ENCODE measurements at regions not wholly inside any gene's neighbourhood (a gene's known extent, or its start where the extent isn't known, plus 50 kb on each side); places are given as distances from the start of the nearest gene placed in this dataset.

DNA sequence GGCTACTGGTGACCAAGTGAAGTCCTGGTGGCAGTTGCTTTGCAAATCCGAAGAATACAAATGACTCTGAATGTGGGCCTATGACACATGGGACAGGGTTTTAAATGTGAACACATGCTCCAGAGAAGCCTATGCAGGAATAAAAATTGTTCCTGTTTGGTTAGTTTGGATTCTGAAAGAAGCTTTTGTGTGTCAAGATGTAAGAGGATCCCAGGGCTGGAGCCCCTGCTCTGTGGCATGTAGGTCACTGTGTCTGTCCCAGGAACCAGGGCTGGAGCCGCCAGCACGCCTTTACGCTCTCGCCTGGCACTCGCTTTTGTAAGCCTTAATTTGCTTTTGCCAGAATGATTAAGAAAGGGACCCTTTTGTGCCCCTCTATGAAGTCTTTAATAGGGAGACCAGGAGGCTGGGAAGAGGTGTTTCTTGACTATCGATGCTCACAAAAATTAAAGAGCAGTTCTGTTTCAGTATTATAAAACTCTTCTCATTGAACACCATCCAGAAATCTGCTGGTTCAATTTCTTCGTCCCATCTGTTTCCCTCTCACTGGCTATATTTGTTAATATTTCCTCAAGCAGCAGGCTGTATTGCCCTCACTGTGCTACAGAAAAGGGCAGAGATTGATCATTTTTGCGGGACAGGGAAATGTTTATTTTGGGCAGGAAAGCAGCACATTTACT is 532.7 kb upstream of the POU3F3 start:
- Histone ChIP-seq H3K9me3 (ENCODE audit: insufficient read depth, low read length) (no peaks in the 10 kb centered on the region), H3K27ac (ENCODE audit: low read depth, low read length) (no peak overlapping the region), H3K27me3 (ENCODE audit: low read length) (no peaks in the 10 kb centered on the region), H3K9me2 (replicated peaks; ENCODE audit: insufficient read depth, low read length) (no peaks in the 10 kb centered on the region), H4K20me1 (ENCODE audit: low read depth, low read length) (no peaks in the 10 kb centered on the region), H3K79me2 (ENCODE audit: insufficient read depth, low read length) (no peaks in the 10 kb centered on the region), H3F3A (ENCODE audit: insufficient read depth) (no peaks in the 10 kb centered on the region), H3K36me3 (ENCODE audit: low read length) (no peaks in the 10 kb centered on the region), H3K4me2 (ENCODE audit: low read depth, low read length, poor library complexity, severe bottlenecking) (no peak overlapping the region), H2AFZ (ENCODE audit: low read depth, low read length, severe bottlenecking) (no peak overlapping the region), H3K4me3 (ENCODE audit: insufficient read depth, low read length, poor library complexity, severe bottlenecking) (no peak overlapping the region), H3K9ac (ENCODE audit: low read length) (no peak overlapping the region)
- TF ChIP-seq, protein P1, sequence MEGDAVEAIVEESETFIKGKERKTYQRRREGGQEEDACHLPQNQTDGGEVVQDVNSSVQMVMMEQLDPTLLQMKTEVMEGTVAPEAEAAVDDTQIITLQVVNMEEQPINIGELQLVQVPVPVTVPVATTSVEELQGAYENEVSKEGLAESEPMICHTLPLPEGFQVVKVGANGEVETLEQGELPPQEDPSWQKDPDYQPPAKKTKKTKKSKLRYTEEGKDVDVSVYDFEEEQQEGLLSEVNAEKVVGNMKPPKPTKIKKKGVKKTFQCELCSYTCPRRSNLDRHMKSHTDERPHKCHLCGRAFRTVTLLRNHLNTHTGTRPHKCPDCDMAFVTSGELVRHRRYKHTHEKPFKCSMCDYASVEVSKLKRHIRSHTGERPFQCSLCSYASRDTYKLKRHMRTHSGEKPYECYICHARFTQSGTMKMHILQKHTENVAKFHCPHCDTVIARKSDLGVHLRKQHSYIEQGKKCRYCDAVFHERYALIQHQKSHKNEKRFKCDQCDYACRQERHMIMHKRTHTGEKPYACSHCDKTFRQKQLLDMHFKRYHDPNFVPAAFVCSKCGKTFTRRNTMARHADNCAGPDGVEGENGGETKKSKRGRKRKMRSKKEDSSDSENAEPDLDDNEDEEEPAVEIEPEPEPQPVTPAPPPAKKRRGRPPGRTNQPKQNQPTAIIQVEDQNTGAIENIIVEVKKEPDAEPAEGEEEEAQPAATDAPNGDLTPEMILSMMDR (IDR thresholded peaks at IDR 0.05; ENCODE audit: insufficient read depth, low read length, poor library complexity, severe bottlenecking): no peak
- no peak for TF ChIP-seq EZH2phosphoT487 (conservative IDR thresholded peaks at IDR 0.05; ENCODE audit: low read length)

DNA sequence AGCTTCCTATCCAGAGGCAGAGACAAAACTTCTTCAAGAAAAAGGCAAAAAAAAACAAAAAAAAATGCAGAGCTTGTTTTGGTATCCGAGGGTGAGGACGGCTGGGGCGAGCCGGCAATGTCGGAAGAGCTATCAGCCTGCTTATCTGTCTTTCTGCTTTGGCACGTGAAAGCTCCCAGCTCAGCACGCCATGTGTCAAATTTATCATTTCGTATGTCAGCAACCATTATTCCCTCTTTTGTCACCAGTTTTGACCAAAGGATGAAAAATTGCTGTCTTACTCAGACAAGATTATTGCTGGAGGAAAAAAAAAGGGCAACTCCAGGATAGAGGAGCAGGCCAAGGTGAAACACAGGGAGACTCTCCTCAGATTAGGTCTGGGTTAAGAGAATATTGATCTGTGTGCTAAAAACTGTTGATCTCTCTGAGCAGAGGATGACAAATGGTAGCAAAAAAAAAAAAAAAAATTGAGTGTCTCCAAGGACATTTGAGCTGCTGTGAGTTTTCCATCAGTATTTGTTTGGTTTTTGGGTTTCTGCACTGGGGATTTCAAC is 532.0 kb upstream of the POU3F3 start:
- H2AFZ ChIP-seq (ENCODE audit: low read depth, low read length, severe bottlenecking): no peak overlapping the region

DNA sequence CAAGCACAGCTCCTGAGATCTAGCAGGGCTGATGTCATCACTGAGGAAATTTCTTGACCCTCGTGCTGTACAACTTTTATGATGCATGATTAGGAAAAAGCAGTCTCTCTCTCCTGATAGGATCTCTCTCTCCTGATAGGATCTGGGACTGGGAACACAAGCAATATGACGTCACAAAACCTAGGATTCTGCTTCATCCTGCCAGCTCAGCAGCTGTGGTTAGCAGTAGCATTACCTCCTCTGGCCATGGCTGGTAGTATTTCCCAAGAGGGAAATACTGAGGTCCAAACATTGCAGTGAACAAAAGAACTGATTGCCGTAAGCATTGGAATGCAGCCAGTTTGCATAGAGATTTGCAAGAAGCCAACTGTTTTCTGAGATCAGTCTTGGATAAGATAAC is 521.2 kb upstream of the POU3F3 start:
- no peaks in the 10 kb centered on the region for H3K79me2 ChIP-seq (ENCODE audit: insufficient read depth, low read length)
- H3K36me3 ChIP-seq (ENCODE audit: low read length): no peaks in the 10 kb centered on the region
- no peaks in the 10 kb centered on the region for H3F3A ChIP-seq (ENCODE audit: insufficient read depth)
- H3K9ac ChIP-seq (ENCODE audit: low read length): no peak overlapping the region
- TF ChIP-seq, protein P1 (IDR thresholded peaks at IDR 0.05; ENCODE audit: insufficient read depth, low read length, poor library complexity, severe bottlenecking): no peak
- H3K4me2 ChIP-seq (ENCODE audit: low read depth, low read length, poor library complexity, severe bottlenecking): no peak overlapping the region
- H3K27me3 ChIP-seq (ENCODE audit: low read length): no peaks in the 10 kb centered on the region
- no peak overlapping the region for H3K4me3 ChIP-seq (ENCODE audit: insufficient read depth, low read length, poor library complexity, severe bottlenecking)
- no peaks in the 10 kb centered on the region for H3K9me2 ChIP-seq (replicated peaks; ENCODE audit: insufficient read depth, low read length)
- no peak overlapping the region for H3K27ac ChIP-seq (ENCODE audit: low read depth, low read length)
- no peak overlapping the region for H2AFZ ChIP-seq (ENCODE audit: low read depth, low read length, severe bottlenecking)
- no peaks in the 10 kb centered on the region for H4K20me1 ChIP-seq (ENCODE audit: low read depth, low read length)
- H3K9me3 ChIP-seq (ENCODE audit: insufficient read depth, low read length): no peaks in the 10 kb centered on the region

More for the DNA sequence above, 532.0 kb upstream of the POU3F3 start:
- no peak overlapping the region for H3K9ac ChIP-seq (ENCODE audit: low read length)
- no peaks in the 10 kb centered on the region for H4K20me1 ChIP-seq (ENCODE audit: low read depth, low read length)
- H3K9me2 ChIP-seq (replicated peaks; ENCODE audit: insufficient read depth, low read length): no peaks in the 10 kb centered on the region
- H3K4me2 ChIP-seq (ENCODE audit: low read depth, low read length, poor library complexity, severe bottlenecking): no peak overlapping the region
- no peaks in the 10 kb centered on the region for H3K27me3 ChIP-seq (ENCODE audit: low read length)
- H3K27ac ChIP-seq (ENCODE audit: low read depth, low read length): no peak overlapping the region
- H3K9me3 ChIP-seq (ENCODE audit: insufficient read depth, low read length): no peaks in the 10 kb centered on the region
- H3K36me3 ChIP-seq (ENCODE audit: low read length): no peaks in the 10 kb centered on the region
- TF ChIP-seq, protein P1 (IDR thresholded peaks at IDR 0.05; ENCODE audit: insufficient read depth, low read length, poor library complexity, severe bottlenecking): no peak
- no peak for TF ChIP-seq EZH2phosphoT487 (conservative IDR thresholded peaks at IDR 0.05; ENCODE audit: low read length)
- H3K4me3 ChIP-seq (ENCODE audit: insufficient read depth, low read length, poor library complexity, severe bottlenecking): no peak overlapping the region
- H3K79me2 ChIP-seq (ENCODE audit: insufficient read depth, low read length): no peaks in the 10 kb centered on the region
- H3F3A ChIP-seq (ENCODE audit: insufficient read depth): no peaks in the 10 kb centered on the region
